HG03039 (cell line): ENCODE measurements at regions not wholly inside any gene's neighbourhood (a gene's known extent, or its start where the extent isn't known, plus 50 kb on each side); places are given as distances from the start of the nearest gene placed in this dataset.
"Not testable (repeated sequence)": the region's sequence is repeated elsewhere in the genome, so short reads cannot be mapped to it uniquely, and the experiment has no call there.

ENCODE experiments used
- ATAC-seq: cut with Tn5 transposase; IDR thresholded peaks from one replicate; pipeline ENCODE4 v1.9.1; 2021; ENCODE audit warnings: mild to moderate bottlenecking, moderate library complexity; ENCODE audit not compliant: unreplicated experiment

DNA sequence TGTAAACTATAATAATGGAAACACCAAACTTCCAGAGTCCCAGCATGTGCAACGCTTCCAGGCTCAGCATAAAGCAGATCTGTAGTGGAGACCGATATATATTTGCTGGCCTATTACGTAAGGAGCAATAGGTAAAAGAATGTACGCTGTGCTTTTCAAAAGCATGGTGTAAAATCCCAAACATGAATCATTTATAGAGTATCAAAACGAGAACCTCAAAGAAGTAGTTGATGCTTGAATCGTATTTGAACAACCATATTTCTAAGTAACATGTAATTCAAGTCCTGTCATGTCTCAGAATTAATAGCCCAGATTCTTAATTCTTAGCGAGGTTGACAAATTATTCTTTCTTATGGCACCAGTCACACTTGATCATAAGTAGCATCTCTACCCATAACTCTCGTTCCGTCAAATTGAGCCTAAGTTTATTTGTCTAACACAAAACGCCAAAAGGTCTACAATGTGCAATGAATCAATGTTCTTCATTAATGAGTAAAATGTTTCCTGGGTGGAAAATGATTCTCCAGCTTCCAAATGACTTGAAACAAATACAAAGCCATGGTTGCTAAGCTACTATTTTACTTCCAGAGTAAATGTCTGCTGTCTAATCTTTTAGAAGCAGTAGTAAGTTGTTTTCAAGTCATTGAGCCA, 811.5 kb upstream of the FRG1 start:
- ATAC-seq = no peak

DNA sequence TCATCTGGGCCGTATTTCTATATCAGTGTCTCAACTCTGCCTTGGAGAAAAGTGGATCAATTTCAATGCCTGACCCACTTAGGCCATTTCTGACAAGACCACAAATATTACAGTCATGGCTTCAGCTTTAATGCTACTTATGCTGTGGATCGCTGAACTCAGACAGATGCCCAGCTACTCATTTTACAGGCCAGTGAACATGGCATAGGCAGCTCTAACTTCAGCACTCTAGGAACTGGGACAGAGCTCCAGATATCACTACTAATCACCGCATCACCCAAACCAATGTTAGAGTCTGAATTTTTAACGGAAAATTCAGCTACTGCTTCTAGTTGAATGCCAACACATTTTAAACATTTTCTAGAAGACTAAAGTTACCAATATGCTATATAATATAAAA, 809.6 kb upstream of the FRG1 start:
- no peak for ATAC-seq

DNA sequence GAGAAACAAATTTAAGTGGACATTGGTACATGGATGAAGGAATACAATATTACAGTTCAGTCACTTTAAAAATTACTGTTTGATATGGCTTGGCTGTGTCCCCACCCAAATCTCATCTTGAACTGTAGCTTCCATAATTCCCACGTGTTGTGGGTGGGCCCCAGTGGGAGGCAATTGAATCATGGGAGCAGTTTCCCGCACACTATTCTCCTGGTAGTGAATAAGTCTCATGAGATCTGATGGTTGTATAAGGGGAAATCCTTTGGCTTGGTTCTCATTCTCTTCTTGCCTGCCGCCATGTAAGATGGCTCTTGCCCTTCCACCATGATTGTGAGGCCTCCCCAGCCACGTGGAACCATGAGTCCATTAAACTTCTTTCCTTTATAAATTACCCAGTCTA, 804.2 kb upstream of the FRG1 start:
- no peak for ATAC-seq

DNA sequence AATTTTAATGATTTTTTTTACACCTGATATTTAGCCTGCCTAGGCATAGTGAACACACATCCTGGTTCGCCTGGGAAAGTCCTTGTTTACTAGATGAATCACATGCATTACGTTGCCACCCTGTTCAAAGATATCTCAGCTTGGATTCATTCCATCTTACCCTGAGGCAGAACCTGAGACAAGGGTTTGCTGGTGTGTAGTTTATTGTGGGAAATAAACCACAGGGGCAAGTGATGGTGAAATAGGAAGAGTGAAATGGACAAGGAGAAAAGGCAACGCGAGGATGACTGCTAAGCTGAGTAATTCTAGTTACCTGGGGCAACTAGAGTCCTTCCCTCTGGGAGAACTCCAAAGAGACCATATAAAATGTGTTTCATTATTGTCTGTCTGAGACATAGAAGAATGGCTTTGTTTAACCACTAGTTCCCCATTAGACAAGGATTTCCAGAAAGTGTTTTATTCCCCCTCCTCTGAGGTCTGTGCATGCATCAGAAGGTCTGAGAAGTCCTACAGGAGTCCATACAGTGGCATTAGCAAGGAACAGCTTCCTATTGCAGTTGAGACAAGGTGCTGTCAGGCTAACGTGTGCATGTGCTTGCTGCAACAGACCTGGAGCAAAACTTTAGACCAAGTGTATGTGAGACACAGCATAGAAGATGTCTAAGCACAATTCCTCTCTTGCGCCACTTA, 797.3 kb upstream of the FRG1 start:
- no peak for ATAC-seq

DNA sequence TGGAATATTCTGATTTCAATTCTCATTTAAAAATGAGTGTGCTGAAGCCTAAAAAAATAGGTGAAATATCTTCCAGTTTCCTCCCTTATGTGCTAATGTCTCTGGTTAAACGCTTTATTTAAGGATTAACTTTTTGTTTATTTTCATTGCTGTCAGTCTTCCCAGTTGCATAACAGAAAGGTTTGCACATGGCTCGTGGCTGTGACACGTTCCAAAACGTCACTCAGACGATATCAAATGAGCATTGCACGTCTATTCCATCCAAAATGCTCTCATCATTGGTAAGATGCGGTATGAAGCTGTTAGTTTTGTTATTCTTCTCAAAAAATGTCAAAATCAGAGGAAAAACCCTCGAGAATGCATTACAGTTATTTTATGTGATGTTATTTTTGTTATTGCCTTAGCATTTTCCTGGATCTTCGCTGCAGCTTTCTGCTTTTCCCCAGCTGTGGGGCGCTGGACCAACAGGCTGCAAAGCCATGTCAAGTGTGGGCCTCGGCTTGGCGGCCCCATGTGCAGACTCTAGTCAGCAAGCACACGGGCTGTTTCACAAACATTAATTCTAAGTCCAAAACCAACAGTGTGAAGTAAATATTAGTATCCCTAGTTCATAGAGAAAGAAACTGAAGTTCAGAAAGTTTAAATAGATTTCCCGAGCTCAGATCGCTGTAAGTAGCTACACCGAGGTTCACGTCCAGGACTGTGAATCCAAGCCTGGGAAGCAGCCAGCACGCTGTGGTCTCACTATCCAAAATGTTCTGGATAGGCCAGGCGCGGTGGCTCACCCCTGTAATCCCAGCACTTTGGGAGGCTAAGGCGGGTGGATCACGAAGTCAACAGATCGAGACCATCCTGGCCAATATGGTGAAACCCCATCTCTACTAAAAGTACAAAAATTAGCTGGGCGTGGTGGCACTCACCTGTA, 793.4 kb upstream of the FRG1 start:
- no peak for ATAC-seq

DNA sequence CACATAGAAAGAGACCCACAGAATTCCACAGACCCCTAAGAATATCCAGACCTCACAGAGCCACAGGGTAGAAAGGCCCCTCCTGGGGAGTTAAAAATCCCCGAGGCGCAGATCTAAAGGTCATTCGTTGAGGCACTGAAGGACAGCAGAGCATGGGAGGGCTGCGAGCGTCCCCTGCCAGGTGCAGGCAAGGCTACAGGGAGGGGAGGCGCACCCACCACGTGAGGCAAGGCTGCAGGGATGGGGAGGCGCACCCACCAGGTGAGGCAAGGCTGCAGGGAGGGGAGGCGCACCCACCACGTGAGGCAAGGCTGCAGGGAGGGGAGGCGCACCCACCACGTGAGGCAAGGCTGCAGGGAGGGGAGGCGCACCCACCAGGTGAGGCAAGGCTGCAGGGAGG, 785.6 kb upstream of the FRG1 start:
- not testable (repeated sequence) for ATAC-seq

DNA sequence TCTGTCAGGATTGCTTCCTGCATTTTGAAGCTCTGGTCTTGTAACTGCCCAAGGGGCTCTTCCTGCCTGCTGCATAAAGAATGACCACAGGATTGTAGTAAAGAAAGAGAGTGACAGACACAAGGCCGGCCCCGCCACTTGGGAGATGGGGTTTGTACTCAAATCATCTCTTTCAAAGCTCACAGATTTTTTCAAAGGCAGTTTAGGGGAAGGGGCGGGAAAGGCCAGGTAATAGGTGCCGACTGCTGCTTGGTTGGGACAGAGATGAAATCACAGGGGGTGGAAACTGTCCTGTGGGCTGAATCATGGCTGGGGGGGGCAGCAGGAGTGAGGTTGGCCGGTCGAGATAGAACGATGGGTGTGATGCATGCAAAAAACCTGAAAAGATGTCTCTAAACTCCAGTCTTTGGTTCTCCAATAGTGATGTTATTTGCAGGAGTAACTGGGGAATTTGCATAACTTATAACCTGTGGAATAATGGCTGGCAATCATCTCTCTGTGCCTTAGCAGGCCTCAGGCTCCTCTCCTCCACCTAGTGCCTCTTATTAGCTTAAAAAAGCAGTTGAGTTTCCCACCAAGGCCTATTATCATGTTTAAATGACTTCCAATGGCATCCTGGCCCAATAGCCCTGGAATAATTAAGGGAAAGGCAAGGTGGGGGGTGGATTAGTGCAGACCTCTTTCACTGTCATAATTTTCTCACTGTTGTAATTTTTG, 778.4 kb upstream of the FRG1 start:
- no peak for ATAC-seq

DNA sequence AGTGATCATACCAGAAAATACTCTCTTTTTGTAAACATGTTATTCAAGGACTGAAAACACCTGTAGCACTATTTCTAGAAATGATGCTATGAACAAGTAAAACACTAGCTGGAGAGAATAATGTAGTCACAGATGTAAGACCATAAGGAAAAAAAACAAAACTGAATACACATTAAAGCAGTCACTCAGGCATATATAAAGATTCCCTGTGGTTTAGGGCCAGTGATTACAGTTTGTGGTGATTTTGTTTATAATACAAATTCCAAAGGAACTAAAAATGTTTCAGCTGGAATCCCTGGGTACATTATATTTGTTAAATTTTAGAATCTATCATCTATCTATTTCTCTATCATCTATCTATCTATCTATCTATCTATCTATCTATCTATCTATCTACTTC, 777.8 kb upstream of the FRG1 start:
- ATAC-seq = no peak

DNA sequence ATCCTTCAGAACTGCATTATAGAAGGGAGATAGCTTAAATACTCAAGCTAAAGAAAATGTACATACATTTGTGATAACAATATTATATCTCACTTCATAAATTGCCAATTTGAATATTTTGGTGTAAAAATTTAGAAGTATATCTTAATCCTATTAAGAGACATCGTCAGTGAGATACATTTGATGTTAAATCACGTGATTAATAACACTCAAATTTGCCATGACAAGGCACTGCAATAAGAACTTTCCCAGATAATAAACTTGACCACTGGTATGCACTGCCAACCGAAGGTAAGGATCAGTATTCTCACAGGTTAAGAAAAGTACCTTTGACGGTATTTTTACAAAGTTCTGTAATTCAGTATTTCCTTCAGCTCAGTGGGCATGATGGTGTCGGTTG, 764.7 kb upstream of the FRG1 start:
- ATAC-seq = no peak

DNA sequence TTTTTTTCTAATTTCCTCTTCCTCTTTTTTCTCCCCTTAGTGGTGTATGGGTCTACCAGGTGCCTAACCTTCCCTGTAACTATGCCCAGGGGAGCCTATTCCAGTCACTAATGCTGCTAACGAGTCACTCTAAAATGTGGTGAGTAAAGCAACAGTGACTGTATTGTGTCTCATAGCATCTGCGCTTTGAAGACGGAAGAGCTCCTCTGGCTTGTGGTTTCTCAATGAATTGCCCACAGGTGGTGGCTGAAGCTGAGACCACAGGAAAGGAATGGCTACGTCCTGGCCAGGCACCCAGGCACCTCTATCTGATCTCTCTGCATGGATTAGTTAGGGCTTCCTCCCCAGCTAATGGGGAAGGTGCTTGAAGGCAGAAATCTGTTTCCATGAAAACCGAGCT, 763.5 kb upstream of the FRG1 start:
- no peak for ATAC-seq

DNA sequence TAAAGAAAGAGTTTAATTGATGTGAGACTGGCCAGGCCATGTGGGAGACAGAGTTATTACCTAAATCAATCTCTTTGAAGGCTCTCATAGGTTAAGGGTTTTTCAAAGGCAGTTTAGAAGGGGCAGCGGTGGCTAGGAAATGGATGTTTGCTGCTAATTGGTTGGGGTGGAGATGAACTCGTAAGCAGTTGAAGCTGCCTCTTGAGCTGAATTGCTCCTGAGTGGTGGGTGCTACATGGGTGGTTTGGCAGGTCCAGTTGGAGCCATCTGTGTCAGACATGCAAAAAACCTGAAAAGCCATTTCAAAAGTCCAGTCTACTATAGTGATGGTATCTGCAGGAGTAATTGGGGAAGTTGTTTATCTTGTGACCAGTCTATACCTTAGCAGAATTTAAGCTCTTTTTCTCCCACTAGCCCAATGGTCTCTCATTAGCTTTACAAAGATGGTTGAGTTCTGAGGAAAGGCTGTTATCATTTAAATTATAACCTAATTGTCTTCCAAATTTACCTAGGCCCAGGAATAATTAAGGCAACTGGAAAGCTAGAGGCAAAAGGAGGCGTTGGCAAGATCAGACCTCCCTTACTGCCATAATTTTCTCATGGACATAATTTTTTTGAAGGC, 762.4 kb upstream of the FRG1 start:
- no peak for ATAC-seq

DNA sequence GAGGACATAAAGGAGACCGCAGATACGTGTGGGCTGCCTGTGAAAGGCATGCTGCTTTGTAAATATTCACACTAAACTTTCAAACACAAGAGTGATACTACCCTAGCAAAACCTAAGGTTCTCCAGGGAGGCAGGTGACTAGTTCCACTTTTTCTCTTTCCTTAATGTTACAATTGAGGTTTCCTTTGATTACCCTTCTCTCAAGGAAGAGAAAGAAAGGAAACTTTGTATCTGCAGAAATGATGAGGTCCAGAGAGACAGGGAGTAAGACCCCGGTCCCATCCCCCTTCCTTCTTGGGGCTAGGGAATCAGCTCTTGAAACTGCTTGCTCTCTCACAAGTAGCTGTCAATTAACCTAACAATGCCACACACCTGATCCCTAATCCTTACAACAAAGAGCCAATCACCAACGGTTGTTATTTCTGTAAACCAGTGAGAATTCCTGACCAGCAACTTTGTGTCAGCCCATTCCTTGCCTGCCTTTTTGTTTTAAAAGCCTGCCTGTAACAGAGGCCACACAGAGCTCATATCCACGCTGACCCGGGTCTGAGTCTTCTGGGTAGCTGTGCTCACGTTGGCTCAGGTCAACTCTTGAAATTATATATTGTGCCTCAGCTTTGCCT, 754.8 kb upstream of the FRG1 start:
- no peak for ATAC-seq

DNA sequence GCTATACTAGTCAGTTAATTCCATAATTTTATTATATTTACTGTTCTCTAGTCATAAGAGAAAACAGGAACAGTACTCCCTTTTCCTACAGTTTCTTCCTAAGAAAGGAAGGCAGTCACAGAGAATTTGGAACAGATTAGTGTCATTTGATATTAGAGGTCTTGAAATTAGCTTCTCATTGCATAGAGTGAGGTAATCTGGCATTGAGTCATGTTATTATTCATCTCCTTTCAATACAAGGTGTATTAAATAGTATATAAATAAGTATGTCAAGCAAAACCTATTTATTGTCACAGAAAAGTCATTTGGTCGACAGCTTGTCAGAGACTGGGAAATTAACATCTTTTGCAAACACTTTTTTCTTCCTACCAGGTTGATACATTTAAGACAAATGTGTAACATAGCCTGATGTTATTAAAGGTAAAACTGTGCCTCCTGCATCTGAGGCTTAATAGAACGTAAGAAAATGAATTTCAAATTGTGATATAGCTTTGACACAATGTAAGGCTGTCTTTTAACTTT, 753.1 kb upstream of the FRG1 start:
- ATAC-seq = no peak

DNA sequence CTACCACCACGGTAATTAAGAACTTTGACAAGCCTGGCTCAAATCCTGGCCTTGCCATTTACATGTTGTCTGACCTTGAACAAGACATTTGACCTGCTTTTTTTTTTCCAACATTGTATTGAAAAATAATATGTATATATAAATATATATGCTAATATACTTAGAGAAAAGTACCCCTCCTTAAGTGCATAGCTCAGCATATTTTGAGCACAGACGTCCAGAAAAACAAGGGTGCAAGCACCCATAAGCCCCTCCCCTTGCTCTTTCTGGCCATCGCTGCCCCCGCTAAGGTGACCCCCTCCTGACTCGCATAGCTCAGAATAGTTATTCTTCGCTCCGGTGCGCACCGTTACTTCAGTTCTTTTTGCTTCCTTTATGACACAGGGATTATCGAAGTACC, 742.0 kb upstream of the FRG1 start:
- ATAC-seq = no peak

DNA sequence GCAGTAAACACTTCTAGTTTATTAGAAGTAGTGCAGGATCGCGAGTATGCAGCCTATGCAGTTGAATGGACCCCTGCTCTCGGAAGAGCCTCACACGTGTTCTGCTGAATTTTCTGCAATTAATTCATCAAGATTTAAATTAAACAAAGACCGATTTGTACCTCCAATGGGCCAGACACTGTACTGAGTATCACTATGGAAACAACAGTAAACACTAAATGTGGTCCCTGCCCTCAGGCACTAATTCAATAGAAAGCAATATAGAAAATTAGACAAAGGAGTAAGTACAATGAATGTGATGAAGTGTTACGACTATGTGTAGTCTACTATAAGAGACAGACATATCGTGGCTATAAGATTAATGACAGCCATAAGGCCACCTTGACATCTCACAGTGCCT, 740.3 kb upstream of the FRG1 start:
- no peak for ATAC-seq

DNA sequence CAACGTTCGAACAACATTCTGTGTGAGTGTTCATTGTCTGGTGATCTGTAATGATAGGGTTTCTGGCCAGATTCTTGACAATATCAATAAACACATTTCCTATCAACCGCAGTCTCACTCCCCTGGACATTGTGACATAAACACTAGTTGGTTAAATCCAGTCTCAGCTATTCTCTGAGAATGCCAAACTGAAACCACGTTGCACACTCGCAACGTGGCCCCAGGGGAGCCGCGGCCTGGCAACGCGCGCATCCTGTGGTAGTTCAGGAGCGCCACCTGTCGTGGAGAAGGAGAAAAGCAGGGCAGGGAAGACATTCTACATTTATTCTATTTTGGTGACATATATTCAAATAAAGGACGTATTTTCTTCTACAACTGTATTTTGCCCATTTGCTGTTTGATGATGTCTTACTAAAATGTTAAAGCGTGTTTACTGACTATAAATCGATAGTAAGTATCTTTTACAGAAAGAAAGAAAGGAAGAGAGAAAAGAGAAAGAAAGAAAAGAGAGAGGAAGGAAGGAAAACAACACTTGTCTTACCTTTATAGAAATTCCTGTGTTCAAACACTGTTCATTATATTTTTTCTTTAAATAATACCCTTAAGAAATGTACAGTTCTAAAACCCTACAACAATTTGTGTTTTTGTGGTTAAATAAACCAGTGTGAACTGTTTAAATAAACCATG, 738.3 kb upstream of the FRG1 start:
- no peak for ATAC-seq

DNA sequence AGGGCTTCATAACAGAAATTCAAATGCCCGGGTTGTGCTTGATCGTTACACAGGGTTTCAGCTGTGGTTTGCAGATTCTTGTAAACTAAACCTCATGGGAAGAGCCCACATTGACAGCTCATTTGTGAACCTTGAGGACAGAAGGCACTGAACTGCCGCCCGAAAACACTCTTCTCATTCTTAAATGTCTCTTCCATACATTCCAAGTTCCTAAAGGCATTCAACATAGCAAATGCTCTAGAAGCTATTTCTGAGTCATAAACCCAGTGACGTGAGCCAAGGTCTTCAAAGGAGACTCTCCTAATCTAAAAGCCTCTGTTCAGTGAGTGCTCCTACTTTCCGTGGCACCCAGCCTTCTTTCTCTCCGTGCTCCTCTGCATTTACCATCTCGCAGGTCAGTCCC, 737.8 kb upstream of the FRG1 start:
- ATAC-seq = no peak

DNA sequence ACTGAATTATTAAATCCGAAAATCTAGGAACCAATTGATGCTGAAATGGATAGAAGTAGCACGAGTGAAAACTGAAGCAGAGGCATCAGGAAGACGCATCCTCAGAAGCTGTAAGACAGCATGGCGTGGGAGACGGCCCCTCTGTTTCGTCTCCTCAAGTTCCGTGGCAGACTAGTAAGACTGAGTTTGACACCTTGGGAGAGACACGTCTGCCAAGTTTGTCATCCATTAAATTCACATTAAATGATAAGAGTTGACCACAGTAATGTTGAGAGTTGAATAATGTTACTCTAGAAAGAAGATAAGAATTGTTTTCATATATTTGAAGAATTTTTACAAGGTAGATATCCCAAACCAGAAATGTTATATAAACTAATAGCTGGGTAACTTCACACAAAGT, 736.1 kb upstream of the FRG1 start:
- no peak for ATAC-seq

DNA sequence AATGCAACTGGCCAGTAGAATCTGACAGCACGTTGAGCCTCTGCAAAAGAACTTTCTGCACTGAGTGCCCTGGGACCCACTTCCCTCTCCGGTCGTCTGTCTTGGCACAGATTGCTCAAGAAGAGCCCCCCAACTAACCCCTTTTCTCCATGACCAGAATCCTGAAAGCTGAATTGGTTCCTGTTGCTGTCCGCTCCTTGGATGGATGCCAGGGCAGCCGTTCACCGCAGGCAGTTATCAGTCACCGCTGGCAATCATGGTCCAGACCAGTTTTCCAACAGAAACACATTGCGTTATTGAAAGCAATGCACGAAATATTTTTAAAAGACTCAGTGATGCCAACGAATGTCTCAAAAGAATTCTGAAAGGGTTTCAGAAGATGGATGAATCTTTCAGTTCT, 733.7 kb upstream of the FRG1 start:
- ATAC-seq = no peak

DNA sequence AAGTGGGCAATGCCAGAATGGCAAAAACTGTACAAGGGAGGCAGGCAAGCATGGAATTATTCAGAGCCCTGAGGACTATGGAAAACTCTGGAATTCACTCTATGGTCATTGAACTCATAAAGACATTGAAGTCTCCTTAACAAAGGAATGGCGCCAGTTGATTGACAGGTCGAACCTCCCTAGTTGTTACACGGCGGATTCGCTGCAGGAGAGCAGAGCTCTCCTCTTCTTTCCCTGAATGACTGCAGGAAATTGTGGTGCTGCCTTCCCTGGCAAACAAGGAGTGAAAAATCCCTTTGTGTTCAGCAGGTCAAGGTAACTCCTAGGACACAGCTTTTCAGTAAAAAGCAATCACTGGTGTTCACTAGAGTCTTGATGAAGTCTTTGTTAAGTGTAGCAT, 732.8 kb upstream of the FRG1 start:
- no peak for ATAC-seq
